MM.1S (cell line): ENCODE measurements at regions not wholly inside any gene's neighbourhood (a gene's known extent, or its start where the extent isn't known, plus 50 kb on each side); places are given as distances from the start of the nearest gene placed in this dataset.
"Not testable (repeated sequence)": the region's sequence is repeated elsewhere in the genome, so short reads cannot be mapped to it uniquely, and the experiment has no call there.

Source experiments
- DNase-seq: peaks from one replicate; pipeline ENCODE4 v3.0.0-alpha.2; 2015
- H2AFZ ChIP-seq: fragments of 300-600 bp; sonication (generic); 2 replicates; pipeline ENCODE4 v1.6.0; 2016; ENCODE audit warnings: antibody characterized with exemption, low read length
- H3F3A ChIP-seq: fragments of 300-600 bp; sonication (generic); 2 replicates; pipeline ENCODE4 v1.6.1; 2016; ENCODE audit warnings: mild to moderate bottlenecking, antibody characterized with exemption, low read length, moderate library complexity, mixed read lengths; ENCODE audit not compliant: insufficient read depth
- H3K27ac ChIP-seq: fragments of 300-600 bp; sonication (generic); 2 replicates; pipeline ENCODE4 v1.5.1; 2016; ENCODE audit warnings: mild to moderate bottlenecking, low read length
- H3K27me3 ChIP-seq: fragments of 300-600 bp; sonication (generic); replicated peaks from 2 replicates; pipeline ENCODE4 v1.6.0; 2016; ENCODE audit warnings: low read length; ENCODE audit not compliant: insufficient read depth
- H3K36me3 ChIP-seq: fragments of 300-600 bp; sonication (generic); replicated peaks from 2 replicates; pipeline ENCODE4 v1.6.1; 2016; ENCODE audit warnings: mild to moderate bottlenecking, low read length, mixed read lengths; ENCODE audit not compliant: insufficient read depth
- H3K4me1 ChIP-seq: fragments of 300-600 bp; sonication (generic); 2 replicates; pipeline ENCODE4 v1.6.1; 2016; ENCODE audit warnings: low read length, mixed read lengths
- H3K4me2 ChIP-seq: fragments of 300-600 bp; sonication (generic); 2 replicates; pipeline ENCODE4 v1.6.0; 2016; ENCODE audit warnings: low read depth, low read length
- H3K4me3 ChIP-seq: fragments of 300-600 bp; sonication (generic); 2 replicates; pipeline ENCODE4 v1.5.1; 2016; ENCODE audit warnings: low read length, mixed read lengths
- H3K79me2 ChIP-seq: fragments of 300-600 bp; sonication (generic); 2 replicates; pipeline ENCODE4 v1.6.1; 2016; ENCODE audit warnings: mixed run types, low read length, mixed read lengths
- H3K9ac ChIP-seq: fragments of 300-600 bp; sonication (generic); 2 replicates; pipeline ENCODE4 v1.6.1; 2016; ENCODE audit warnings: low read length, mixed read lengths
- H3K9me2 ChIP-seq: fragments of 300-600 bp; sonication (generic); replicated peaks from 2 replicates; pipeline ENCODE4 v1.6.1; 2016; ENCODE audit warnings: mild to moderate bottlenecking, low read length, mixed read lengths; ENCODE audit not compliant: insufficient read depth
- H3K9me3 ChIP-seq: fragments of 300-600 bp; sonication (generic); replicated peaks from 2 replicates; pipeline ENCODE4 v1.6.1; 2016; ENCODE audit warnings: mild to moderate bottlenecking, low read length, mixed read lengths; ENCODE audit not compliant: insufficient read depth
- H4K20me1 ChIP-seq: fragments of 300-600 bp; sonication (generic); 2 replicates; pipeline ENCODE4 v1.6.1; 2016; ENCODE audit warnings: mild to moderate bottlenecking, low read length, moderate library complexity, mixed read lengths; ENCODE audit not compliant: insufficient read depth
- EZH2 ChIP-seq: fragments of 300-600 bp; sonication (generic); optimal IDR thresholded peaks from 2 replicates; pipeline ENCODE3; 2017; ENCODE audit warnings: low read depth, mild to moderate bottlenecking, antibody characterized with exemption, low read length, mixed read lengths
- EZH2phosphoT487 ChIP-seq: fragments of 300-600 bp; sonication (generic); IDR thresholded peaks from 2 replicates; pipeline ENCODE4 v1.6.1; 2018; ENCODE audit warnings: antibody characterized with exemption, low read length
- TF ChIP-seq, protein P1 (sequence below): fragments of 300-600 bp; sonication (generic); IDR thresholded peaks from 2 replicates; pipeline ENCODE4 v1.5.1; 2016; ENCODE audit warnings: antibody characterized with exemption, low read length, mixed read lengths

DNA sequence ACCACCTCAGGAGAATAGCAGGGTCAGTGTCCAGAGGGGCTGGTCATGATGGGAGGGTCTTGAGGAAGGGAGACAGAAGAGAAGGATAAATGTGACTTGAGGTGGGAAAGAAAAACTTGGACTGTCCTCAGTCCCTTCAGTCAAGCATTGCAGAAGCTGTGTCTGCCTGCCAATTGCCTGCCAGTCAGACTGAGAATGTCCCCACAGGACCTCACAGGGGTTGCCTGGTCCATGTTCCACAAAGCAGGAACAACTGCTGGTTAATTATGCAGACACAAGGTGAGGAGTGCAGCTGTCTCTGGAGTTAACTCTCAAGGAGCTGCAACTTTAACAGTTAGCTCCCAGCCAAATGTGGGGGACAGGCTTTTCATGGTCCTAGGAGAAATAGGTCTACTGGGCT lies 75.7 kb downstream of the TRIM43 start:
- Histone ChIP-seq H3K79me2 (no peaks in the 10 kb centered on the region), H3K9me2 (no peaks in the 10 kb centered on the region), H3K9ac (no peak overlapping the region), H3K36me3 (no peaks in the 10 kb centered on the region), H3K9me3 (no peaks in the 10 kb centered on the region), H4K20me1 (no peaks in the 10 kb centered on the region), H3K4me3 (no peak overlapping the region), H2AFZ (no peak overlapping the region), H3K4me2 (no peak overlapping the region), H3K27me3 (no peaks in the 10 kb centered on the region), H3K4me1 (no peaks in the 10 kb centered on the region), H3F3A (no peaks in the 10 kb centered on the region), H3K27ac (no peak overlapping the region)
- DNase-seq, result no peak
- TF ChIP-seq, protein P1, sequence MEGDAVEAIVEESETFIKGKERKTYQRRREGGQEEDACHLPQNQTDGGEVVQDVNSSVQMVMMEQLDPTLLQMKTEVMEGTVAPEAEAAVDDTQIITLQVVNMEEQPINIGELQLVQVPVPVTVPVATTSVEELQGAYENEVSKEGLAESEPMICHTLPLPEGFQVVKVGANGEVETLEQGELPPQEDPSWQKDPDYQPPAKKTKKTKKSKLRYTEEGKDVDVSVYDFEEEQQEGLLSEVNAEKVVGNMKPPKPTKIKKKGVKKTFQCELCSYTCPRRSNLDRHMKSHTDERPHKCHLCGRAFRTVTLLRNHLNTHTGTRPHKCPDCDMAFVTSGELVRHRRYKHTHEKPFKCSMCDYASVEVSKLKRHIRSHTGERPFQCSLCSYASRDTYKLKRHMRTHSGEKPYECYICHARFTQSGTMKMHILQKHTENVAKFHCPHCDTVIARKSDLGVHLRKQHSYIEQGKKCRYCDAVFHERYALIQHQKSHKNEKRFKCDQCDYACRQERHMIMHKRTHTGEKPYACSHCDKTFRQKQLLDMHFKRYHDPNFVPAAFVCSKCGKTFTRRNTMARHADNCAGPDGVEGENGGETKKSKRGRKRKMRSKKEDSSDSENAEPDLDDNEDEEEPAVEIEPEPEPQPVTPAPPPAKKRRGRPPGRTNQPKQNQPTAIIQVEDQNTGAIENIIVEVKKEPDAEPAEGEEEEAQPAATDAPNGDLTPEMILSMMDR, result no peak
- TF ChIP-seq EZH2phosphoT487 (no peak), EZH2 (no peak)

DNA sequence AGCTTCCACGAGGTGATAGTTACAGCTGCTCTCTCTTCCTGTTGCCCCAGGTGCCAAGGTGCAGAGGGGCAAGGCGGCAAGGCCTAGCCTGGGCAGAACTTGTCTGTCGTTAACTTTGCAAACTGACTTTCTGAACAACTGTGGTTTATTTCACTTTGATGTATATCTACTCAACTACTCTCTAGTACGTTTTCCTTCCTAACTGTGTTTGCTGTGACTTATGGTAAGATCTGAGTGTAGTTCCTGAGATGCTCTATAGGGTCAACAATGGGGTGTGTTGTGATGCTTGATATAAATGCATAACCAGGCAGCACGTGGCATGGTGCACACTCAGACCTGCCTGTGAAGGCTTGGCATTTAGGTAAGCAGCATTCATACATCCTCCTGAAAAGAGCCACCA lies 77.1 kb downstream of the TRIM43 start:
- DNase-seq, result not testable (repeated sequence)

DNA sequence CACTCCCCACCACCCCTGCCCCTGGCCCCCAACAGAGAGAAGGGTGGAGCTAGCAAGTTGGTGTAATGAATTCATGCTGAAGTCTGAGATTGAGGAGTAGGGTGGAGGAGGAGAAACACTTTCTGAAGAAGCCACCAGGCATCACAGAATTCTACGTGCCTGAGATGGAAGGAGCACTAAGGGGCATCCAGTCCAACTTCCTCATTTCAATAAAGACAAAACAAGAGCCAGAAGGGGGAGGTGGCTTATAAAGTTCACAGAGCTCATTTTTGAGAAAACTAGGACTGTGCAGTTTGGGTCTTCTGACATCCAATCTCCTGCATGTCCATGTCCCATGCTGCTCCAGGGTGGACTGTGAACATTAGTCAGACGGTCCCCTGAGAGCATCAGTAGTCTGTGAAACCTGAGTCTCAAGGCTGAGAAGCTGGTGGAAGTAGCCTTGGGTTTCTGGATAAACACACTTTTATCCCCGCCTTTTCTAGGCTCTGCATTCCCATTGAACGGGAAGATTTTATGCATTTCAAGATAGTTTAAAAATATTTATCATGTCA lies 77.7 kb downstream of the TRIM43 start:
- DNase-seq, result no peak
- no peak overlapping the region for H3K9ac ChIP-seq
- no peak overlapping the region for H2AFZ ChIP-seq
- no peak for TF ChIP-seq EZH2phosphoT487
- H3K4me2 ChIP-seq, result no peak overlapping the region
- no peaks in the 10 kb centered on the region for H4K20me1 ChIP-seq
- H3K9me3 ChIP-seq, result no peaks in the 10 kb centered on the region
- H3K4me1 ChIP-seq, result no peaks in the 10 kb centered on the region
- no peak overlapping the region for H3K27ac ChIP-seq
- H3K4me3 ChIP-seq, result no peak overlapping the region
- H3K79me2 ChIP-seq, result no peaks in the 10 kb centered on the region
- H3F3A ChIP-seq, result no peaks in the 10 kb centered on the region
- no peaks in the 10 kb centered on the region for H3K9me2 ChIP-seq
- no peaks in the 10 kb centered on the region for H3K27me3 ChIP-seq
- no peaks in the 10 kb centered on the region for H3K36me3 ChIP-seq

More for the DNA sequence above, 77.1 kb downstream of the TRIM43 start:
- H3F3A ChIP-seq, H3K27me3 ChIP-seq, H3K9me3 ChIP-seq, H3K27ac ChIP-seq, H3K9me2 ChIP-seq, H4K20me1 ChIP-seq, H3K4me1 ChIP-seq, H3K4me2 ChIP-seq, H3K36me3 ChIP-seq, H2AFZ ChIP-seq, H3K79me2 ChIP-seq, H3K4me3 ChIP-seq, H3K9ac ChIP-seq: not testable (repeated sequence)

DNA sequence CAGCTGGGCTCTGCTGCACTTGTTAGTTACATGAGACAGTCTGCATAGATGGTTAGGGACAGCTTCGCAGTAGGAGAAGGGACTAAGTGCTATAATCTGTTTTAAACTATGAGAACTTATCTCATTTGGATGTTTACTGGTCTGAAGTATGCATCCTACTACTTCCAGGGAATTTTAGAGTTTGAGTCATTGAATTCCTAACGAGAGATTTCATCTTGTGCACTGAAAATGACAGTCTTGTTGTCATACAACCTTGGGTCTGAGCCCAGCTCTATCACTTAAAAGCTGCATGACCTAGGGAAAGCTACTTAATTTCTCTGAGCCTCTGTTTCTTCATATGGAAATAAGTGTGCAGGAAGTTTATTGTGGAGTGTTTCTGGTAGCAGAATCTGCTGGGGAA lies 78.4 kb downstream of the TRIM43 start:
- Histone ChIP-seq H3K9me3 (no peaks in the 10 kb centered on the region), H3K27ac (no peak overlapping the region), H3F3A (no peaks in the 10 kb centered on the region), H3K9ac (no peak overlapping the region), H2AFZ (no peak overlapping the region), H3K79me2 (no peaks in the 10 kb centered on the region), H3K9me2 (no peaks in the 10 kb centered on the region), H3K4me1 (no peaks in the 10 kb centered on the region), H3K27me3 (no peaks in the 10 kb centered on the region), H4K20me1 (no peaks in the 10 kb centered on the region), H3K4me3 (no peak overlapping the region), H3K4me2 (no peak overlapping the region), H3K36me3 (no peaks in the 10 kb centered on the region)
- no peak for TF ChIP-seq EZH2
- TF ChIP-seq, protein P1, result no peak
- no peak for TF ChIP-seq EZH2phosphoT487
- no peak for DNase-seq
